HCT116 (cell line): ENCODE measurements at regions not wholly inside any gene's neighbourhood (a gene's known extent, or its start where the extent isn't known, plus 50 kb on each side); places are given as distances from the start of the nearest gene placed in this dataset.

Source experiments
- ATAC-seq: fragments of 200-7000 bp; cut with Tn5 transposase; 2 replicates; pipeline ENCODE4 v1.9.1; 2020; ENCODE audit warnings: mild to moderate bottlenecking, moderate library complexity
- BruUV-seq: library from RNA; stranded (reverse); fragments of 400-500 nt; replicated peaks from 2 replicates; lab custom pipeline; 2021; lab: Mats Ljungman, UMichigan
- CTCF ChIA-PET: fragments of 300-600 bp; sonication (Branson Sonifier 250); formaldehyde crosslinking; loops from one replicate; lab custom pipeline; 2021; ENCODE audit warnings: antibody characterized with exemption; lab: Charles Lee
- POLR2A ChIA-PET: fragments of 300-600, 350-600 bp; sonication (Branson Sonifier 250); formaldehyde crosslinking; loops from one replicate; lab custom pipeline; 2021; ENCODE audit warnings: antibody characterized with exemption; lab: Charles Lee
- RAD21 ChIA-PET, 2 experiments: fragments of 300-600 bp; sonication (Branson Sonifier 250); formaldehyde crosslinking; loops; one replicate each; lab custom pipeline; 2023; ENCODE audit warnings: low total read pairs in 2 of 2; ENCODE audit not compliant: uncharacterized antibody in 2 of 2, unreplicated experiment in 2 of 2, low non-redundant PET in 1 of 2; lab: Charles Lee
- DNase-seq: peaks from one replicate; pipeline ENCODE4 v3.0.0-alpha.2; 2010; ENCODE audit warnings: low read depth, low spot score
- H2AFZ ChIP-seq: fragments of 200-600 bp; shearing (Covaris generic), sonication (generic); 2 replicates; pipeline ENCODE4 v1.6.1; 2017; ENCODE audit warnings: low read depth, mixed run types, mixed read lengths, antibody characterized with exemption, low read length; ENCODE audit not compliant: poor library complexity, severe bottlenecking
- H3K27ac ChIP-seq: 2 replicates; pipeline ENCODE4 v1.5.1; 2012; ENCODE audit warnings: low read depth, low read length
- H3K27me3 ChIP-seq: fragments of 200-600 bp; sonication (generic); 2 replicates; pipeline ENCODE4 v1.6.1; 2016; ENCODE audit warnings: mixed run types, low read length, mixed read lengths; ENCODE audit not compliant: insufficient read depth
- H3K36me3 ChIP-seq, 2 experiments: fragments of 200-500 bp in 1 of 2; fragments of 200-600 bp in 1 of 2; sonication (Bioruptor generic) in 1 of 2; sonication (generic) in 1 of 2; 2 replicates each; pipeline versions ENCODE4 v1.5.1 to v1.6.1; 2014 to 2016; ENCODE audit warnings: low read length in 2 of 2, inconsistent platforms in 1 of 2, mixed read lengths in 1 of 2, mixed run types in 1 of 2; ENCODE audit not compliant: insufficient read depth in 2 of 2, control insufficient read depth in 1 of 2
- H3K4me1 ChIP-seq, 2 experiments: fragments of 200-600 bp in 1 of 2; sonication (generic) in 1 of 2; 2 replicates each; pipeline versions ENCODE4 v1.5.1 to v1.6.1; 2012 to 2017; ENCODE audit warnings: low read length in 2 of 2, inconsistent platforms in 1 of 2, mild to moderate bottlenecking in 1 of 2, mixed read lengths in 1 of 2, mixed run types in 1 of 2, moderate library complexity in 1 of 2; ENCODE audit not compliant: insufficient read depth in 2 of 2, control insufficient read depth in 1 of 2
- H3K4me2 ChIP-seq: fragments of 200-600 bp; sonication (generic); 2 replicates; pipeline ENCODE4 v1.6.1; 2017; ENCODE audit warnings: mixed run types, low read length, mixed read lengths
- H3K4me3 ChIP-seq, 2 experiments: fragments of 200-600 bp in 1 of 2; sonication (generic) in 1 of 2; replicated peaks in 1 of 2; 2 replicates each; pipeline ENCODE4 v1.5.1; 2011 to 2016; ENCODE audit warnings: low read length in 2 of 2, control low read depth in 1 of 2, low read depth in 1 of 2, mild to moderate bottlenecking in 1 of 2, mixed read lengths in 1 of 2, mixed run types in 1 of 2
- H3K79me2 ChIP-seq: fragments of 200-600 bp; sonication (generic); 2 replicates; pipeline ENCODE4 v1.6.1; 2017; ENCODE audit warnings: mild to moderate bottlenecking, mixed run types, low read length, moderate library complexity, mixed read lengths; ENCODE audit not compliant: insufficient read depth
- H3K9ac ChIP-seq: fragments of 200-600 bp; sonication (generic); 2 replicates; pipeline ENCODE4 v1.6.1; 2016; ENCODE audit warnings: low read length, mixed read lengths
- H3K9me2 ChIP-seq: fragments of 200-600 bp; sonication (generic), shearing (Covaris generic); 2 replicates; pipeline ENCODE4 v1.6.1; 2017; ENCODE audit warnings: mixed run types, mild to moderate bottlenecking, moderate library complexity; ENCODE audit not compliant: insufficient read depth
- H3K9me3 ChIP-seq, 2 experiments: fragments of 200-500 bp in 1 of 2; fragments of 200-600 bp in 1 of 2; sonication (Bioruptor generic) in 1 of 2; sonication (generic) in 1 of 2; 2 replicates each; pipeline ENCODE4 v1.6.1; 2014 to 2017; ENCODE audit warnings: low read length in 2 of 2, mixed read lengths in 2 of 2, inconsistent platforms in 1 of 2, low read depth in 1 of 2, mild to moderate bottlenecking in 1 of 2, mixed run types in 1 of 2, moderate library complexity in 1 of 2; ENCODE audit not compliant: control insufficient read depth in 1 of 2, insufficient read depth in 1 of 2
- H4K20me1 ChIP-seq: fragments of 200-600 bp; sonication (generic), shearing (Covaris generic); 2 replicates; pipeline ENCODE4 v1.6.1; 2017; ENCODE audit warnings: mixed run types, mild to moderate bottlenecking, moderate library complexity; ENCODE audit not compliant: insufficient read depth
- ATF3 ChIP-seq: IDR thresholded peaks from 2 replicates; pipeline ENCODE4 v1.6.1; 2012
- CBX3 ChIP-seq: IDR thresholded peaks from 2 replicates; pipeline ENCODE4 v1.6.1; 2012; ENCODE audit warnings: low read depth
- CEBPB ChIP-seq: IDR thresholded peaks from 2 replicates; pipeline ENCODE4 v1.6.1; 2012; ENCODE audit warnings: low read depth
- CTCF ChIP-seq, 3 experiments: fragments of 200-600 bp in 1 of 3; sonication (generic) in 1 of 3; IDR thresholded peaks in 2 of 3; conservative IDR thresholded peaks in 1 of 3; 2 replicates each; pipeline ENCODE4 v1.5.1; 2012 to 2017; ENCODE audit warnings: low read depth in 2 of 3, low read length in 2 of 3, antibody characterized with exemption in 1 of 3, borderline replicate concordance in 1 of 3, control low read depth in 1 of 3, mild to moderate bottlenecking in 1 of 3, mixed read lengths in 1 of 3, mixed run types in 1 of 3, moderate library complexity in 1 of 3; ENCODE audit not compliant: insufficient read depth in 1 of 3
- EGR1 ChIP-seq: IDR thresholded peaks from 2 replicates; pipeline ENCODE4 v1.6.1; 2012; ENCODE audit warnings: low read depth
- ELF1 ChIP-seq: IDR thresholded peaks from 2 replicates; pipeline ENCODE4 v1.6.1; 2012; ENCODE audit warnings: low read depth, borderline replicate concordance
- EZH2phosphoT487 ChIP-seq: fragments of 200-600 bp; IDR thresholded peaks from 2 replicates; pipeline ENCODE4 v1.6.1; 2018; ENCODE audit warnings: antibody characterized with exemption, borderline replicate concordance
- FOSL1 ChIP-seq: IDR thresholded peaks from 2 replicates; pipeline ENCODE4 v1.6.1; 2012; ENCODE audit warnings: low read depth
- POLR2A ChIP-seq: IDR thresholded peaks from 2 replicates; pipeline ENCODE4 v1.7.0; 2011; ENCODE audit warnings: borderline replicate concordance; ENCODE audit not compliant: insufficient read depth, insufficient read length; ENCODE audit errors: extremely low read depth
- POLR2AphosphoS5 ChIP-seq: IDR thresholded peaks from 2 replicates; pipeline ENCODE4 v1.6.1; 2011; ENCODE audit warnings: mild to moderate bottlenecking, low read depth, low read length, moderate library complexity
- SRF ChIP-seq: IDR thresholded peaks from 2 replicates; pipeline ENCODE4 v1.6.1; 2012; ENCODE audit warnings: low read depth
- TCF7L2 ChIP-seq: IDR thresholded peaks from 2 replicates; pipeline ENCODE4 v1.7.0; 2011; ENCODE audit warnings: borderline replicate concordance, inconsistent platforms; ENCODE audit not compliant: insufficient read depth, insufficient read length; ENCODE audit errors: extremely low read depth
- ZFX ChIP-seq: fragments of 450-650 bp; IDR thresholded peaks from 2 replicates; pipeline ENCODE4 v1.6.1; 2017
- intact Hi-C: fragments of 100-400 bp; cut with micrococcal nuclease; formaldehyde crosslinking; loops from 2 replicates; pipeline ENCODE4 v1.10.0; 2022

- Histone ChIP-seq H2AFZ (no peak overlapping the region), H3K9me2 (no peaks in the 10 kb centered on the region), H3K79me2 (no peaks in the 10 kb centered on the region), H3K27me3 (no peaks in the 10 kb centered on the region), H3K4me1 (no peaks in the 10 kb centered on the region), H3K4me2 (no peak overlapping the region), H3K9me3 (no peaks in the 10 kb centered on the region), H3K27ac (no peak overlapping the region), H3K36me3 (no peaks in the 10 kb centered on the region), H4K20me1 (no peaks in the 10 kb centered on the region), H3K4me3 (no peak overlapping the region), H3K9ac (no peak overlapping the region)
- intact Hi-C loops: no loop called here
- no peak for TF ChIP-seq ATF3
- no peak for TF ChIP-seq EGR1
- TF ChIP-seq POLR2A: no peak
- TF ChIP-seq ELF1: no peak
- TF ChIP-seq SRF: no peak
- no peak for TF ChIP-seq CBX3
- no peak for TF ChIP-seq CTCF (IDR thresholded peaks at IDR 0.05 in 2 of 3, conservative IDR thresholded peaks at IDR 0.05 in 1 of 3; ENCODE audit: borderline replicate concordance in 1 of 3, insufficient read depth in 1 of 3, low read depth in 2 of 3, low read length in 2 of 3)
- TF ChIP-seq FOSL1: no peak
- TF ChIP-seq ZFX: no peak
- no peak for TF ChIP-seq POLR2AphosphoS5
- TF ChIP-seq EZH2phosphoT487: no peak
- TF ChIP-seq CEBPB: no peak
- TF ChIP-seq TCF7L2: no peak
- no TSS peak for BruUV-seq
- RAD21 ChIA-PET: no interaction called here
- ATAC-seq (no peak), DNase-seq (no peak)
- CTCF ChIA-PET: no interaction called here
- POLR2A ChIA-PET: no interaction called here
Measured at GRCh38 chr6:140236732-140237131, 862.3 kb upstream of the CITED2 start.
